PC-3 (cell line): ENCODE measurements at regions not wholly inside any gene's neighbourhood (a gene's known extent, or its start where the extent isn't known, plus 50 kb on each side); places are given as distances from the start of the nearest gene placed in this dataset.

Experiments
- ATAC-seq: fragments of 200-7000 bp; cut with Tn5 transposase; 2 replicates; pipeline ENCODE4 v1.9.1; 2020; ENCODE audit warnings: mild to moderate bottlenecking, moderate library complexity
- BruUV-seq: library from RNA; stranded (reverse); fragments of 400-500 nt; replicated peaks from 2 replicates; lab custom pipeline; 2021; lab: Mats Ljungman, UMichigan
- CTCF ChIA-PET: fragments of 300-600 bp; sonication (Branson Sonifier 250); formaldehyde crosslinking; loops from one replicate; lab custom pipeline; 2022; ENCODE audit warnings: antibody characterized with exemption; lab: Charles Lee
- POLR2A ChIA-PET: fragments of 300-600 bp; sonication (Branson Sonifier 250); formaldehyde crosslinking; loops from one replicate; lab custom pipeline; 2022; ENCODE audit warnings: antibody characterized with exemption; ENCODE audit not compliant: unreplicated experiment; lab: Charles Lee
- DNase-seq: peaks from one replicate; pipeline ENCODE4 v3.0.0-alpha.2; 2015
- H2AFZ ChIP-seq: fragments of 300-600 bp; sonication (generic); 2 replicates; pipeline ENCODE4 v1.6.0; 2016; ENCODE audit warnings: antibody characterized with exemption, low read length
- H3F3A ChIP-seq: fragments of 300-600 bp; sonication (generic); one replicate; pipeline ENCODE4 v1.6.0; 2017; ENCODE audit warnings: antibody characterized with exemption, low read length, control low read depth, mild to moderate bottlenecking; ENCODE audit not compliant: unreplicated experiment
- H3K27ac ChIP-seq: fragments of 300-600 bp; sonication (generic); 2 replicates; pipeline ENCODE4 v1.5.1; 2016; ENCODE audit warnings: mild to moderate bottlenecking, low read length
- H3K27me3 ChIP-seq: fragments of 300-600 bp; sonication (generic); 2 replicates; pipeline ENCODE4 v1.6.1; 2016; ENCODE audit warnings: low read length, mixed read lengths
- H3K36me3 ChIP-seq: fragments of 300-600 bp; sonication (generic); 2 replicates; pipeline ENCODE4 v1.6.1; 2016; ENCODE audit warnings: low read depth, mixed run types, low read length, mixed read lengths
- H3K4me1 ChIP-seq: fragments of 300-600 bp; sonication (generic); 2 replicates; pipeline ENCODE4 v1.5.1; 2016; ENCODE audit warnings: low read length; ENCODE audit not compliant: insufficient read depth
- H3K4me2 ChIP-seq: fragments of 300-600 bp; sonication (generic); 2 replicates; pipeline ENCODE4 v1.6.0; 2016; ENCODE audit warnings: low read length
- H3K4me3 ChIP-seq: fragments of 300-600 bp; sonication (generic); 2 replicates; pipeline ENCODE4 v1.5.1; 2016; ENCODE audit warnings: mild to moderate bottlenecking, low read length, mixed read lengths
- H3K79me2 ChIP-seq: fragments of 300-600 bp; sonication (generic); 2 replicates; pipeline ENCODE4 v1.6.1; 2017; ENCODE audit warnings: low read length, mixed read lengths
- H3K9ac ChIP-seq: fragments of 300-600 bp; sonication (generic); 2 replicates; pipeline ENCODE4 v1.6.0; 2016; ENCODE audit warnings: mild to moderate bottlenecking, low read length
- H3K9me2 ChIP-seq: fragments of 300-600 bp; sonication (generic); replicated peaks from 2 replicates; pipeline ENCODE4 v1.6.1; 2016; ENCODE audit warnings: mixed run types, low read length, mixed read lengths
- H3K9me3 ChIP-seq: fragments of 300-600 bp; sonication (generic); 2 replicates; pipeline ENCODE4 v1.6.1; 2016; ENCODE audit warnings: low read length, mixed read lengths
- H4K20me1 ChIP-seq: fragments of 300-600 bp; sonication (generic); 2 replicates; pipeline ENCODE4 v1.6.1; 2016; ENCODE audit warnings: low read length, mixed read lengths
- CTCF ChIP-seq: fragments of 300-600 bp; sonication (generic); conservative IDR thresholded peaks from 2 replicates; pipeline ENCODE4 v1.5.1; 2017; ENCODE audit warnings: antibody characterized with exemption, low read depth, mild to moderate bottlenecking, low read length
- EZH2 ChIP-seq: fragments of 300-600 bp; sonication (generic); IDR thresholded peaks from one replicate; pipeline ENCODE4 v1.6.1; 2017; ENCODE audit warnings: antibody characterized with exemption, mild to moderate bottlenecking, low read length; ENCODE audit not compliant: unreplicated experiment
- EZH2phosphoT487 ChIP-seq: fragments of 300-600 bp; sonication (generic); IDR thresholded peaks from 2 replicates; pipeline ENCODE4 v1.6.1; 2018; ENCODE audit warnings: mild to moderate bottlenecking, antibody characterized with exemption, low read length, borderline replicate concordance
- intact Hi-C: fragments of 100-400 bp; cut with micrococcal nuclease; formaldehyde crosslinking; loops from 2 replicates; pipeline ENCODE4 v1.9.0; 2023

GRCh38 chr14:101361044-101361443 is 200.3 kb upstream of the DIO3 start:
- intact Hi-C loops, result no loop called here
- H3K79me2 ChIP-seq, result no peaks in the 10 kb centered on the region
- BruUV-seq, result no TSS peak
- H3K4me1 ChIP-seq, result no peaks in the 10 kb centered on the region
- DNase-seq, result no peak
- H3K9me2 ChIP-seq, result 0 out of 2 replicates have a peak, but pooled peaks cover 3% of the 10 kb centered on the region
- H2AFZ ChIP-seq, result no peak overlapping the region
- ChIA-PET POLR2A (no interaction called here), CTCF (no interaction called here)
- TF ChIP-seq CTCF (no peak), EZH2phosphoT487 (no peak), EZH2 (no peak)
- no peak overlapping the region for H3K4me2 ChIP-seq
- H3K27me3 ChIP-seq, result no peaks in the 10 kb centered on the region
- H4K20me1 ChIP-seq, result no peaks in the 10 kb centered on the region
- H3K9ac ChIP-seq, result no peak overlapping the region
- no peak overlapping the region for H3K27ac ChIP-seq
- H3K36me3 ChIP-seq, result no peaks in the 10 kb centered on the region
- no peaks in the 10 kb centered on the region for H3F3A ChIP-seq
- no peak overlapping the region for H3K4me3 ChIP-seq
- H3K9me3 ChIP-seq, result no peaks in the 10 kb centered on the region
- ATAC-seq, result no peak

GRCh38 chr14:101361451-101362433 is 199.6 kb upstream of the DIO3 start:
- H3K4me3 ChIP-seq, result no peak overlapping the region
- H3K79me2 ChIP-seq, result no peaks in the 10 kb centered on the region

More at GRCh38 chr14:101361451-101362433, 199.6 kb upstream of the DIO3 start:
- no peaks in the 10 kb centered on the region for H3K36me3 ChIP-seq
- H3K4me1 ChIP-seq, result no peaks in the 10 kb centered on the region
- H3K9me3 ChIP-seq, result no peaks in the 10 kb centered on the region
- DNase-seq (no peak), ATAC-seq (no peak)
- no TSS peak for BruUV-seq
- no peak overlapping the region for H2AFZ ChIP-seq
- H3K4me2 ChIP-seq, result no peak overlapping the region
- no peak overlapping the region for H3K27ac ChIP-seq
- no peak overlapping the region for H3K9ac ChIP-seq
- no peaks in the 10 kb centered on the region for H3K27me3 ChIP-seq
- H4K20me1 ChIP-seq, result no peaks in the 10 kb centered on the region
- TF ChIP-seq EZH2phosphoT487, result no peak
- TF ChIP-seq CTCF, result no peak
- TF ChIP-seq EZH2, result no peak
- ChIA-PET POLR2A (no interaction called here), CTCF (no interaction called here)
- 0 out of 2 replicates have a peak, but pooled peaks cover 3% of the 10 kb centered on the region for H3K9me2 ChIP-seq
- intact Hi-C loops, result no loop called here
- no peaks in the 10 kb centered on the region for H3F3A ChIP-seq
